ENCODE measurements at regions not wholly inside any gene's neighbourhood (a gene's known extent, or its start where the extent isn't known, plus 50 kb on each side); places are given as distances from the start of the nearest gene placed in this dataset.

- Histone ChIP-seq H3K9me3 (replicated peaks; ENCODE audit: control insufficient read depth, insufficient read depth, low read length) (no peaks in the 10 kb centered on the region), H3K36me3 (ENCODE audit: control insufficient read depth in 2 of 2, insufficient read depth in 2 of 2, low read length in 1 of 2) (no peaks in the 10 kb centered on the region), H3K27me3 (replicated peaks in 1 of 2; ENCODE audit: control insufficient read depth in 2 of 2, insufficient read depth in 2 of 2, low read length in 1 of 2) (no peaks in the 10 kb centered on the region), H3K4me2 (ENCODE audit: control insufficient read depth, insufficient read depth) (no peak overlapping the region), H3K79me2 (ENCODE audit: control insufficient read depth, insufficient read depth, low read length) (no peaks in the 10 kb centered on the region), H2AFZ (ENCODE audit: control insufficient read depth, low read depth, low read length) (no peak overlapping the region), H3K4me3 (no peak overlapping the region), H3K9ac (ENCODE audit: control insufficient read depth, insufficient read depth, low read length) (no peak overlapping the region), H3K4me1 (ENCODE audit: control insufficient read depth, insufficient read depth, low read length) (no peaks in the 10 kb centered on the region), H4K20me1 (ENCODE audit: control insufficient read depth, insufficient read depth) (no peaks in the 10 kb centered on the region), H3K27ac (ENCODE audit: control insufficient read depth, insufficient read depth) (no peak overlapping the region)
- DNase-seq (ENCODE audit: low read depth, low spot score) (no peak), ATAC-seq (no peak), FAIRE-seq (no peak)
- POLR2A ChIA-PET, result no interaction called here
- CTCF ChIA-PET, result no interaction called here
- BruUV-seq (replicated peaks), result no TSS peak
- RAD21 ChIA-PET (ENCODE audit: unreplicated experiment), result no interaction called here
- in situ Hi-C loops (cut with MboI), result no loop called here
- intact Hi-C loops (cut with micrococcal nuclease; ENCODE audit: unreplicated experiment), result no loop called here
- SMC1A ChIA-PET (ENCODE audit: uncharacterized antibody, unreplicated experiment), result interaction anchor here (0.6 kb wide), 1 partner anchor 347 kb away, joined by 3 read pairs; no protein-coding TSS in a partner anchor
- TF ChIP-seq ZBED1 (IDR thresholded peaks at IDR 0.05; ENCODE audit: borderline replicate concordance), result no peak
- TF ChIP-seq CBFB (IDR thresholded peaks at IDR 0.05; ENCODE audit: low read depth), result no peak
- TF ChIP-seq POLR2AphosphoS2 (IDR thresholded peaks at IDR 0.05; ENCODE audit: low read depth, low read length), result no peak
- TF ChIP-seq RELA (IDR thresholded peaks at IDR 0.05; ENCODE audit: borderline replicate concordance, partially characterized antibody), result no peak
- no peak for TF ChIP-seq IRF3 (IDR thresholded peaks at IDR 0.05)
- no peak for TF ChIP-seq CUX1 (IDR thresholded peaks at IDR 0.05; ENCODE audit: insufficient replicate concordance, low read depth, low read length)
- TF ChIP-seq USF2 (IDR thresholded peaks at IDR 0.05; ENCODE audit: borderline replicate concordance, low read depth, low read length), result no peak
- no peak for TF ChIP-seq KAT2A (conservative IDR thresholded peaks at IDR 0.05; ENCODE audit: control insufficient read depth, low read depth, low read length)
- no peak for TF ChIP-seq ZSCAN29 (IDR thresholded peaks at IDR 0.05)
Observed at GRCh38 chr4:126238013-126238412, 923.3 kb downstream of the FAT4 start.
